GM23248 (cell line): ENCODE measurements at regions not wholly inside any gene's neighbourhood (a gene's known extent, or its start where the extent isn't known, plus 50 kb on each side); places are given as distances from the start of the nearest gene placed in this dataset.

ENCODE experiments used
- EZH2 ChIP-seq: fragments of 200-600 bp; sonication (generic); IDR thresholded peaks from 2 replicates; pipeline ENCODE4 v1.6.1; 2018; ENCODE audit warnings: antibody characterized with exemption, mild to moderate bottlenecking; ENCODE audit not compliant: insufficient read depth, poor library complexity, severe bottlenecking
- EZH2phosphoT487 ChIP-seq: fragments of 200-600 bp; sonication (generic); IDR thresholded peaks from 2 replicates; pipeline ENCODE4 v1.6.1; 2018; ENCODE audit warnings: antibody characterized with exemption, moderate library complexity, mild to moderate bottlenecking, low read depth; ENCODE audit not compliant: insufficient read depth

GRCh38 chr2:234765279-234765678 is 186.5 kb upstream of the SH3BP4 start:
- no peak for TF ChIP-seq EZH2
- no peak for TF ChIP-seq EZH2phosphoT487
